ENCODE measurements at regions not wholly inside any gene's neighbourhood (a gene's known extent, or its start where the extent isn't known, plus 50 kb on each side); places are given as distances from the start of the nearest gene placed in this dataset.

- peak in 1 of 4 donors; percentile 36 for DNase-seq
- intact Hi-C loops (cut with DNase I), result no loop called here
Measured at GRCh38 chr12:19850346-19851065, 411.2 kb downstream of the AEBP2 start.

GRCh38 chr12:19852100-19852855 lies 413.0 kb downstream of the AEBP2 start:
- H3K9me3 ChIP-seq, result peaks cover 0 to 4% of the 10 kb centered on the region in 2 donors
- no peaks in the 10 kb centered on the region for H3K27me3 ChIP-seq
- intact Hi-C loops (cut with DNase I), result no loop called here
- DNase-seq (no peak), ATAC-seq (peak; percentile 75)
- TF ChIP-seq CTCF (IDR thresholded peaks at IDR 0.05), result no peak
- H3K4me3 ChIP-seq, result no peak overlapping the region
- H3K4me1 ChIP-seq, result peaks cover 4 to 11% of the 10 kb centered on the region in 2 donors
- H3K27ac ChIP-seq, result peak overlapping the region in 1 of 2 donors; percentile 9
- no peaks in the 10 kb centered on the region for H3K36me3 ChIP-seq

More at GRCh38 chr12:19850346-19851065, 411.2 kb downstream of the AEBP2 start:
- Histone ChIP-seq H3K9me3 (peaks cover 0 to 4% of the 10 kb centered on the region in 2 donors), H3K27me3 (no peaks in the 10 kb centered on the region), H3K4me1 (peaks cover 7% of the 10 kb centered on the region in 2 donors), H3K27ac (peak overlapping the region in 1 of 2 donors; percentile 62), H3K36me3 (no peaks in the 10 kb centered on the region), H3K4me3 (no peak overlapping the region)
- peak; percentile 70 for ATAC-seq
- TF ChIP-seq CTCF (IDR thresholded peaks at IDR 0.05), result no peak

- H3K27ac ChIP-seq, result peak overlapping the region; percentile 60 to 83
- no peak overlapping the region for H3K4me3 ChIP-seq
- intact Hi-C loops (cut with DNase I), result no loop called here
Measured at GRCh38 chr12:19855851-19856250, 416.6 kb downstream of the AEBP2 start.

GRCh38 chr12:19856389-19856788 lies 417.1 kb downstream of the AEBP2 start:
- H3K27me3 ChIP-seq, result no peaks in the 10 kb centered on the region
- peak overlapping the region; percentile 60 to 83 for H3K27ac ChIP-seq
- ATAC-seq, result peak; percentile 31
- peaks cover 0 to 6% of the 10 kb centered on the region in 2 donors for H3K4me1 ChIP-seq
- H3K4me3 ChIP-seq, result no peak overlapping the region
- DNase-seq, result peak in 2 of 4 donors; percentile 51 to 54
- intact Hi-C loops (cut with DNase I), result no loop called here
- TF ChIP-seq CTCF (IDR thresholded peaks at IDR 0.05), result no peak
- no peaks in the 10 kb centered on the region for H3K36me3 ChIP-seq
- H3K9me3 ChIP-seq, result peaks cover 2 to 5% of the 10 kb centered on the region in 2 donors

More at GRCh38 chr12:19855851-19856250, 416.6 kb downstream of the AEBP2 start:
- Histone ChIP-seq H3K4me1 (peaks cover 0 to 8% of the 10 kb centered on the region in 2 donors), H3K36me3 (no peaks in the 10 kb centered on the region), H3K9me3 (peaks cover 2 to 3% of the 10 kb centered on the region in 2 donors), H3K27me3 (no peaks in the 10 kb centered on the region)
- ATAC-seq (peak; percentile 19), DNase-seq (no peak)
- no peak for TF ChIP-seq CTCF (IDR thresholded peaks at IDR 0.05)

- H3K27me3 ChIP-seq, result no peaks in the 10 kb centered on the region
- TF ChIP-seq CTCF (IDR thresholded peaks at IDR 0.05), result no peak
- ATAC-seq (no peak), DNase-seq (no peak)
- H3K27ac ChIP-seq, result peak overlapping the region; percentile 60 to 83
- peaks cover 2 to 5% of the 10 kb centered on the region in 2 donors for H3K9me3 ChIP-seq
- no peak overlapping the region for H3K4me3 ChIP-seq
- intact Hi-C loops (cut with DNase I), result no loop called here
- H3K4me1 ChIP-seq, result peaks cover 0 to 4% of the 10 kb centered on the region in 2 donors
- H3K36me3 ChIP-seq, result no peaks in the 10 kb centered on the region
Measured at GRCh38 chr12:19857204-19857603, 417.9 kb downstream of the AEBP2 start.

All from left lung (tissue), 4 donors.